ENCODE measurements at regions not wholly inside any gene's neighbourhood (a gene's known extent, or its start where the extent isn't known, plus 50 kb on each side); places are given as distances from the start of the nearest gene placed in this dataset.

GRCh38 chr6:21321076-21321475 is 272.5 kb upstream of the SOX4 start:
- TF ChIP-seq CTCF (IDR thresholded peaks at IDR 0.05) (no peak), POLR2A (IDR thresholded peaks at IDR 0.05) (no peak)
